SK-N-SH treated with all-trans-retinoic acid at 6 μM for 48 hours (cell line): ENCODE measurements at regions not wholly inside any gene's neighbourhood (a gene's known extent, or its start where the extent isn't known, plus 50 kb on each side); places are given as distances from the start of the nearest gene placed in this dataset.
"Not testable (repeated sequence)": the region's sequence is repeated elsewhere in the genome, so short reads cannot be mapped to it uniquely, and the experiment has no call there.

ENCODE experiments used
- ARNTL ChIP-seq: fragments of 450-650 bp; formaldehyde crosslinking; IDR thresholded peaks from 2 replicates; pipeline ENCODE4 v1.5.0; 2020; ENCODE audit warnings: low read depth, mild to moderate bottlenecking, moderate library complexity, borderline replicate concordance
- BACH2 ChIP-seq: fragments of 250-450 bp; sonication (Bioruptor Pico); IDR thresholded peaks from 2 replicates; pipeline ENCODE4 v1.9.0; 2021; ENCODE audit warnings: mild to moderate bottlenecking, borderline replicate concordance
- CSDC2 ChIP-seq: fragments of 250-450 bp; sonication (Bioruptor Pico); IDR thresholded peaks from 2 replicates; pipeline ENCODE4 v1.5.0; 2020; ENCODE audit warnings: mild to moderate bottlenecking, moderate library complexity
- ESRRG ChIP-seq: fragments of 250-450 bp; sonication (Bioruptor Pico); IDR thresholded peaks from 2 replicates; pipeline ENCODE4 v1.6.1; 2021; ENCODE audit warnings: mild to moderate bottlenecking
- OSR1 ChIP-seq: fragments of 250-450 bp; sonication (Bioruptor Pico); IDR thresholded peaks from 2 replicates; pipeline ENCODE4 v1.8.0; 2022; ENCODE audit warnings: moderate library complexity, mild to moderate bottlenecking, inconsistent platforms
- RARB ChIP-seq: fragments of 250-450 bp; sonication (Bioruptor Pico); IDR thresholded peaks from 2 replicates; pipeline ENCODE4 v1.8.0; 2021; ENCODE audit warnings: mild to moderate bottlenecking, moderate library complexity
- SNAI2 ChIP-seq: fragments of 250-450 bp; sonication (Bioruptor Pico); IDR thresholded peaks from 2 replicates; pipeline ENCODE4 v1.5.0; 2020; ENCODE audit warnings: mild to moderate bottlenecking, moderate library complexity
- ZC3H10 ChIP-seq: fragments of 250-450 bp; sonication (Bioruptor Pico); IDR thresholded peaks from 2 replicates; pipeline ENCODE4 v1.5.1; 2021; ENCODE audit warnings: mild to moderate bottlenecking, moderate library complexity
- ZFP3 ChIP-seq: fragments of 250-450 bp; sonication (Bioruptor Pico); IDR thresholded peaks from 2 replicates; pipeline ENCODE4 v1.5.0; 2020; ENCODE audit warnings: mild to moderate bottlenecking, moderate library complexity
- ZFP30 ChIP-seq: fragments of 450-650 bp; formaldehyde crosslinking; IDR thresholded peaks from 2 replicates; pipeline ENCODE4 v1.5.0; 2022; ENCODE audit warnings: mild to moderate bottlenecking, moderate library complexity
- TF ChIP-seq, protein P1 (sequence below): fragments of 250-450 bp; sonication (Bioruptor Pico); IDR thresholded peaks from 2 replicates; pipeline ENCODE4 v1.8.0; 2020; ENCODE audit warnings: mild to moderate bottlenecking, moderate library complexity, borderline replicate concordance

DNA sequence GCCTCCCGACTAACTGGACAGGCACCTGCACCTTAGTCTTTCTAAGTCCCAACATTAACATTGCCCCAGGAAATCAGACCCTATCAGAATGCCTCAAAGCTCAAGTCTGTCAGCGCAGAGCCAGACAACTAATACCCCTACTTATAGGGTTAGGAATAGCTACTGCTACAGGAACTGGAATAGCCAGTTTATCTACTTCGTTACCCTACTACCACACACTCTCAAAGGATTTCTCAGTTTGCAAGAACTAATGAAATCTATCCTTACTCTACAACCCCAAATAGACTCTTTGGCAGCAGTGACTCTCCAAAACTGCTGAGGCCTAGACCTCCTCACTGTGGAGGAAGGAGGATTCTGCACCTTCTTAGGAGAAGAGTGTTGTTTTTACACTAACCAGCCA, 88.5 kb downstream of the COPRS start:
- TF ChIP-seq ZFP30, RARB, ARNTL, OSR1, ZFP3, CSDC2, ESRRG, ZC3H10, BACH2, SNAI2 (CRISPR knock-in tag): not testable (repeated sequence)
- TF ChIP-seq, protein P1, sequence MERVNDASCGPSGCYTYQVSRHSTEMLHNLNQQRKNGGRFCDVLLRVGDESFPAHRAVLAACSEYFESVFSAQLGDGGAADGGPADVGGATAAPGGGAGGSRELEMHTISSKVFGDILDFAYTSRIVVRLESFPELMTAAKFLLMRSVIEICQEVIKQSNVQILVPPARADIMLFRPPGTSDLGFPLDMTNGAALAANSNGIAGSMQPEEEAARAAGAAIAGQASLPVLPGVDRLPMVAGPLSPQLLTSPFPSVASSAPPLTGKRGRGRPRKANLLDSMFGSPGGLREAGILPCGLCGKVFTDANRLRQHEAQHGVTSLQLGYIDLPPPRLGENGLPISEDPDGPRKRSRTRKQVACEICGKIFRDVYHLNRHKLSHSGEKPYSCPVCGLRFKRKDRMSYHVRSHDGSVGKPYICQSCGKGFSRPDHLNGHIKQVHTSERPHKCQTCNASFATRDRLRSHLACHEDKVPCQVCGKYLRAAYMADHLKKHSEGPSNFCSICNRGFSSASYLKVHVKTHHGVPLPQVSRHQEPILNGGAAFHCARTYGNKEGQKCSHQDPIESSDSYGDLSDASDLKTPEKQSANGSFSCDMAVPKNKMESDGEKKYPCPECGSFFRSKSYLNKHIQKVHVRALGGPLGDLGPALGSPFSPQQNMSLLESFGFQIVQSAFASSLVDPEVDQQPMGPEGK: not testable (repeated sequence)
